Heart left ventricle (tissue), 16 donors: ENCODE measurements at regions not wholly inside any gene's neighbourhood (a gene's known extent, or its start where the extent isn't known, plus 50 kb on each side); places are given as distances from the start of the nearest gene placed in this dataset.

Experiments
- ATAC-seq, 4 donors: fragments of 200-7000 bp; cut with Tn5 transposase; one replicate each; pipeline ENCODE4 v1.9.1; 2020 to 2022; ENCODE audit warnings: moderate library complexity in 4 of 4, mild to moderate bottlenecking in 3 of 4, moderate number of reproducible peaks in 1 of 4
- DNase-seq, 5 donors: peaks; one replicate each; pipeline ENCODE4 v3.0.0-alpha.2; 2020
- H3K27ac ChIP-seq, 12 donors: fragments of 200-600 bp; sonication (generic) in 4 of 12; one replicate each; pipeline versions ENCODE4 v1.5.0 to v1.8.0; 2016 to 2022; ENCODE audit warnings: mild to moderate bottlenecking in 2 of 12
- H3K27me3 ChIP-seq, 9 donors: fragments of 200-600 bp; sonication (generic) in 2 of 9; one replicate each; pipeline versions ENCODE4 v1.5.1 to v1.8.0; 2016 to 2022; ENCODE audit warnings: mild to moderate bottlenecking in 3 of 9
- H3K36me3 ChIP-seq, 9 donors: fragments of 200-600 bp; sonication (generic) in 2 of 9; one replicate each; pipeline versions ENCODE4 v1.5.0 to v1.8.0; 2018 to 2022; ENCODE audit warnings: mild to moderate bottlenecking in 2 of 9
- H3K4me1 ChIP-seq, 12 donors: fragments of 200-600 bp; sonication (generic) in 4 of 12; one replicate each; pipeline versions ENCODE4 v1.5.0 to v1.8.0; 2016 to 2022; ENCODE audit warnings: mild to moderate bottlenecking in 3 of 12
- H3K4me3 ChIP-seq, 12 donors: fragments of 200-600 bp; sonication (generic) in 4 of 12; one replicate each; pipeline versions ENCODE4 v1.5.0 to v1.8.0; 2017 to 2022; ENCODE audit warnings: mild to moderate bottlenecking in 9 of 12, moderate library complexity in 4 of 12
- H3K9me3 ChIP-seq, 12 donors: fragments of 200-600 bp; sonication (generic) in 4 of 12; one replicate each; pipeline versions ENCODE4 v1.5.0 to v1.8.0; 2016 to 2022; ENCODE audit warnings: mild to moderate bottlenecking in 1 of 12
- POLR2A ChIP-seq, 2 donors: fragments of 450-650 bp; IDR thresholded peaks; one replicate each; pipeline ENCODE4 v1.6.1; 2017; ENCODE audit warnings: antibody characterized with exemption in 2 of 2, mild to moderate bottlenecking in 2 of 2, moderate library complexity in 2 of 2
- WGBS, 4 donors: extraction: QIAGEN DNeasy Blood & Tissue Kit in 2 of 4; methylation state at CpG; one replicate each; pipeline versions ENCODE4 v1.1.5 to v1.1.7; 2013 to 2018; 5-methylcytosine and 5-hydroxymethylcytosine counted together
- intact Hi-C, 10 donors: fragments of 100-400 bp; cut with DNase I; formaldehyde crosslinking; loops; one replicate each; pipeline versions ENCODE4 v1.11.1 to v1.14.2; 2022
- TF ChIP-seq, protein P1 (sequence below), 12 donors: fragments of 200-600 bp; sonication (generic) in 4 of 12; IDR thresholded peaks; one replicate each; pipeline versions ENCODE4 v1.5.0 to v1.8.0; 2018 to 2022; ENCODE audit warnings: antibody characterized with exemption in 12 of 12, mild to moderate bottlenecking in 5 of 12
- donor health status: ischemic (EF 13 %, LVEDD 7.1; RV severe dilation, severe dysfunction).
- donor health status: healthy with polysubstance abuse.
- donor health status: DM: no; HTN: yes; CAD: no.
- donor health status: DM: no; HTN: no; CAD: no.
- donor health status: ischemic (EF 25% LVEDD 6.9; RV normal size, moderate dysfunction).
- donor health status: ischemic (EF 25% LVEDD 5.7; RV mildly dilated, moderate dysfunction).
- donor health status: healthy.
- donor health status: DM: yes; HTN: yes; CAD: no.
- donor health status: ischemic (EF 35%, LVEDD 5.7; RV mildly dilated, moderate dysfunction).
- donor health status: nonischemic (EF 11% LVEDD 7.7; RV severe dilation, severe dysfunction).
- donor health status: DM: yes; HTN: yes; CAD: no.
- donor health status: PGD.
- donor health status: ischemic (EF 29% LVEDD 5.4; RV normal size, mild dysfunction).
- donor health status: nonischemic (EF 23%, LVEDD 6.1; RV moderate dilation, normal function).

GRCh38 chr2:42932271-42933151 lies 140.1 kb upstream of the HAAO start:
- peak overlapping the region in 11 of 12 donors; percentile 32 to 89 (median 46) for H3K27ac ChIP-seq
- no peaks in the 10 kb centered on the region for H3K27me3 ChIP-seq
- ATAC-seq (peak; percentile 60 to 82 (median 72)), DNase-seq (peak in 3 of 5 donors; percentile 62 to 71 (median 69))
- peaks cover 8 to 97% (median 80%) of the 10 kb centered on the region in 12 donors for H3K4me1 ChIP-seq
- no peaks in the 10 kb centered on the region for H3K9me3 ChIP-seq
- intact Hi-C loops: loop anchor here in 2 of 10 donors (5.0 kb wide), 1 partner anchor 75 kb away; no protein-coding TSS in a partner anchor
- H3K4me3 ChIP-seq: no peak overlapping the region
- TF ChIP-seq POLR2A (IDR thresholded peaks at IDR 0.05): no peak
- TF ChIP-seq, protein P1, sequence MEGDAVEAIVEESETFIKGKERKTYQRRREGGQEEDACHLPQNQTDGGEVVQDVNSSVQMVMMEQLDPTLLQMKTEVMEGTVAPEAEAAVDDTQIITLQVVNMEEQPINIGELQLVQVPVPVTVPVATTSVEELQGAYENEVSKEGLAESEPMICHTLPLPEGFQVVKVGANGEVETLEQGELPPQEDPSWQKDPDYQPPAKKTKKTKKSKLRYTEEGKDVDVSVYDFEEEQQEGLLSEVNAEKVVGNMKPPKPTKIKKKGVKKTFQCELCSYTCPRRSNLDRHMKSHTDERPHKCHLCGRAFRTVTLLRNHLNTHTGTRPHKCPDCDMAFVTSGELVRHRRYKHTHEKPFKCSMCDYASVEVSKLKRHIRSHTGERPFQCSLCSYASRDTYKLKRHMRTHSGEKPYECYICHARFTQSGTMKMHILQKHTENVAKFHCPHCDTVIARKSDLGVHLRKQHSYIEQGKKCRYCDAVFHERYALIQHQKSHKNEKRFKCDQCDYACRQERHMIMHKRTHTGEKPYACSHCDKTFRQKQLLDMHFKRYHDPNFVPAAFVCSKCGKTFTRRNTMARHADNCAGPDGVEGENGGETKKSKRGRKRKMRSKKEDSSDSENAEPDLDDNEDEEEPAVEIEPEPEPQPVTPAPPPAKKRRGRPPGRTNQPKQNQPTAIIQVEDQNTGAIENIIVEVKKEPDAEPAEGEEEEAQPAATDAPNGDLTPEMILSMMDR (IDR thresholded peaks at IDR 0.05): no peak
- WGBS, 4 donors: 71 to 81% (median 75%) methylated on average over 9 to 13 of the region's 13 CpGs
- H3K36me3 ChIP-seq: no peaks in the 10 kb centered on the region

- Histone ChIP-seq H3K27me3 (no peaks in the 10 kb centered on the region), H3K27ac (peak overlapping the region in 10 of 12 donors; percentile 29 to 89 (median 48)), H3K36me3 (no peaks in the 10 kb centered on the region), H3K9me3 (no peaks in the 10 kb centered on the region), H3K4me3 (no peak overlapping the region), H3K4me1 (peaks cover 13 to 97% (median 82%) of the 10 kb centered on the region in 12 donors)
- TF ChIP-seq, protein P1 (IDR thresholded peaks at IDR 0.05): peak in 1 of 12 donors; percentile 1
- TF ChIP-seq POLR2A (IDR thresholded peaks at IDR 0.05): no peak
- intact Hi-C loops: loop anchor here in 2 of 10 donors (5.0 kb wide), 1 partner anchor 75 kb away; no protein-coding TSS in a partner anchor
- ATAC-seq (no peak), DNase-seq (no peak)
- WGBS, 4 donors: 74 to 84% (median 78%) methylated on average over 3 of the region's 3 CpGs
Measured at GRCh38 chr2:42931818-42932195, 139.4 kb upstream of the HAAO start.

DNA sequence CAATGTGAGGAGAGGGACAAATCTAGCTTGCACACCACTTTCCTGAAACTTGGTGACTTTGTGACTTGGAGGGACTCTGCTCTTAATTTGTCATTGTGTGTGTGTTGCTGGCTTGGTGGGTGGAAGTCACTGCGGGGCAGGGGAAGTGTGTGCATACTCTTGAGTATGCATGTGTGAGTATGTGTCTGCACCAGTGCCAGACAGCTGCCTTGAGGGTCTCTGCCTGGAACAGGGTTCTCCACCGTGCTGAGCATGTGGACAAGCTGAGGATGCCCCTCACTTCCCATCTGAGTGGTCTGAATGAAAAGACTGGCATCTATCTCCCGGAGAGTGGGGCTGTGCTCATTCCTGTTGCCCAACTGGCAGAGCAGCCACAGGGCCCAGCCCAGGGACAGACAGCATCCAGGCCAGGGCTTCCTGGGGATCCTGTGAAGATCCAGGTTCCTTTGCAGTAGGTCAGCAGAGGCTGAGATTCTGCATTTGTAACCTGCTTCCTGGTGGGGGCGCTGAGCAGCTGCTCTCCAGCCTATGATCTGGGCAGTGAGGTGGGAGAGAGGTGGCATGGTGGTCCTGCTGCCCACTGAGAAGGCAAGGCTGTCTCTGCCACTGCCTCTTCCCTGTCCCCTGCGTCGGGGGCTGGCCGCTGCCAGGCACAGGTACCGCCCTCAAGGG lies 138.9 kb upstream of the HAAO start:
- Histone ChIP-seq H3K36me3 (no peaks in the 10 kb centered on the region), H3K4me1 (peaks cover 18 to 97% (median 82%) of the 10 kb centered on the region in 12 donors), H3K9me3 (no peaks in the 10 kb centered on the region), H3K27ac (peak overlapping the region in 10 of 12 donors; percentile 29 to 96 (median 67)), H3K27me3 (no peaks in the 10 kb centered on the region), H3K4me3 (no peak overlapping the region)
- DNase-seq (peak in 1 of 5 donors; percentile 55), ATAC-seq (no peak)
- 67 to 86% (median 74%) methylated on average over 7 to 8 of the region's 8 CpGs for WGBS, 4 donors
- intact Hi-C loops: loop anchor here in 2 of 10 donors (5.0 kb wide), 1 partner anchor 74 kb away; no protein-coding TSS in a partner anchor
- TF ChIP-seq, protein P1 (IDR thresholded peaks at IDR 0.05): peak in 4 of 12 donors; percentile 9 to 36 (median 26)
- no peak for TF ChIP-seq POLR2A (IDR thresholded peaks at IDR 0.05)
